ENCODE measurements at regions not wholly inside any gene's neighbourhood (a gene's known extent, or its start where the extent isn't known, plus 50 kb on each side); places are given as distances from the start of the nearest gene placed in this dataset.
"Not testable (repeated sequence)": the region's sequence is repeated elsewhere in the genome, so short reads cannot be mapped to it uniquely, and the experiment has no call there.

DNA sequence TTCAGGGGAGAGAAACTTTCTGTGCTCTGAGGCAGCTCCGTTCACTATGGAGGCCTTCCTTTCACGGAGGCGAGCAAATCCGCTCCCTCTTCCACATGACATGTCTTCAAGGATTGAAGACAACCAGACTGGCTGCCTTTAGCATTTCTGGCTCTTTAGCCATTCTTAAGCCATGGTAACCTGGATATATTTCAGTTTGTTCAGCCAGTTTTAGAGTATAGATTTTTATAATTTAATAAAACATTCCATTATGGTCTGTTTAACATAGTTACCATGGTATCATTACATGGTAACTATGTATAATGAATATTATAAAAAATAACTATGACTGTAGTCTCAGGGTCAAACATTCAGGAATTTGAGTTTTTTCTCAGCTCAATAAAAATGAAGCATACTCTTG, 54.2 kb upstream of the NFIA start:
- no peak for DNase-seq

- not testable (repeated sequence) for DNase-seq
Measured at GRCh38 chr1:61018068-61018467, 64.3 kb upstream of the NFIA start.

DNA sequence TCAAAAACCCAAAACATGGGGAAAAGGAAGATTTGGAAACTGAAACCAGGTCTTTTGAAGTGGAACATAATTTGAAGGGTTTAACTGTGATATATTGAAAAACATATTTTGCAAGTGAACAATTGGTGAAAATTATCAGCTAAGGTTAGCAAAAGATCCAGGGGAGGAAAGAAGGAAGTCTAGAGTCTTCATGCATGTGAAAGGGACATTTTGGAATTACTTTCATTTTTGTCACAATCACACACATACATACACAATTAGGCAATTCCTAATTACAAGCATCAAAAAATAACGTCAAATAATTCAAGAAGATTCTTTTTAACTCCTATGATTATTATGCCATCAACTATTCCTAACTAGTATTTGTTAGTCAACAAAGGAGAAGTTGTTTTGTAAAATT, 64.7 kb upstream of the NFIA start:
- DNase-seq: no peak

DNA sequence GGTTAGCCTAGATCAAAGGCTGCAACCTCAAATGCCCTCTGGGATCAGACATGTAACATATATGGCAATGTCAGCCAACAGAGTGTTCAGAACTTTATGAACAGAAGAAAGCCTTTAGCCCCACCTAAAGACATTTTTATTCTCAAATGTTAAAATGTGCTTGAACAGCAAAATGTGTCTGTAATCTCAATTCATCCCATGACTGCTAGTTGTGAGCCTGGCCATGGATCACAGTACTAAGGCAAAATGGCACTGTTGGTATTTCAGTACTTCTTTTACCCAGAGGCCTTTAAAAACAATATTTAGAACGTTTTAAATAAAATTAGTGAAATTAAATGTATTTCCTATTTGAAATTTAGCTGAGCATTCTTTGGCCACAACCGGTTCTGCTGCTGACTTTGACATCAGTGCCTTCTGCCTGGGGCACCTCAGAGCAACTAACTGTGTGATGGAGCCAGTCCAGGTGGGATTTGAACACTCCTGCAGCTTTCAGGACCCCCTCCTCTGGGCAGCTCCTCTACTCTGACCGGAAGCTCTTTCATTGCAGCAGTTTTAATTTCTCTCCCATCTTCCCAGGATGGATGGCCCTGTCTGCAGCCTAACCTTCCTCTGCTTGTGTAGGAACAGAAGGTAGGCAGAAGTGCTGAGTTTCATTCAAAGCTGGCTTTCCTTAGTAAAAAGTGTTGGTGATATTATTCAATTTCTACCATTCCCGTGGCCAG, 68.3 kb upstream of the NFIA start:
- no peak for DNase-seq

GRCh38 chr1:61013189-61013945, 69.0 kb upstream of the NFIA start:
- no peak for DNase-seq

- DNase-seq: no peak
Measured at GRCh38 chr1:61012341-61012761, 70.0 kb upstream of the NFIA start.

DNA sequence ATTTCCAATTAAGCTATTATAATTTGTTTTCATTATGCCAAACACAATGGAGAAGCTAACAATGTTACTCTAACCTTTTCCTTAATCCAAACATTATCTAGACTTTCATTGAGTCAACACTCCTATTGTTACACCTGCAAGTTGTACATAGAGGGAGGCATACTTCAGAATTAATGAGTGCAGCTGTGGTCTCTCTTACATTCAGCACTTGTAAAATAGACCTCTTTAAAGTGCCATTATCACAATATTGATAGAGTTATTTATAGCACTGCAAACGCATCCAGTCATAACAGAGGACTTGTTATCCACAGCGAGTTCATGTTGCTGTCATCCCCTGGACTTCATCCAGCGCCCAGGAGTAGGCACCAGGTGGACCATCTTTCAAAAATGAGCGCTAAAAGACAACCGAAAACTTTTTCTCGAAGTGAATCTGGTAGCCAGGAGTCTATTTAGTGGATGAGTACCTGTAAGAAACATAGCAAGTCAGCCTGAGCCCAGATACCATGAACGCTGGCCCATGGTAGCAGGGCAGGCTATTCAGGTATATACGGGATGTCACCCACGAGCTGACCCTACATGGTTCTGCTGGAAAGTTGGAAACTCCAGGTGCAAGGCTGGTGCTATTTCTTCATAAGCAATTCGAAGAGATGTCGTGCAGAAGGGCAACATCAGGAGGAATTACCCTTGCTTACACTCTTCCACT, 70.6 kb upstream of the NFIA start:
- no peak for DNase-seq

- no peak for DNase-seq
Measured at GRCh38 chr1:61007534-61008364, 74.6 kb upstream of the NFIA start.

GRCh38 chr1:61005614-61006580, 76.5 kb upstream of the NFIA start:
- no peak for DNase-seq

DNA sequence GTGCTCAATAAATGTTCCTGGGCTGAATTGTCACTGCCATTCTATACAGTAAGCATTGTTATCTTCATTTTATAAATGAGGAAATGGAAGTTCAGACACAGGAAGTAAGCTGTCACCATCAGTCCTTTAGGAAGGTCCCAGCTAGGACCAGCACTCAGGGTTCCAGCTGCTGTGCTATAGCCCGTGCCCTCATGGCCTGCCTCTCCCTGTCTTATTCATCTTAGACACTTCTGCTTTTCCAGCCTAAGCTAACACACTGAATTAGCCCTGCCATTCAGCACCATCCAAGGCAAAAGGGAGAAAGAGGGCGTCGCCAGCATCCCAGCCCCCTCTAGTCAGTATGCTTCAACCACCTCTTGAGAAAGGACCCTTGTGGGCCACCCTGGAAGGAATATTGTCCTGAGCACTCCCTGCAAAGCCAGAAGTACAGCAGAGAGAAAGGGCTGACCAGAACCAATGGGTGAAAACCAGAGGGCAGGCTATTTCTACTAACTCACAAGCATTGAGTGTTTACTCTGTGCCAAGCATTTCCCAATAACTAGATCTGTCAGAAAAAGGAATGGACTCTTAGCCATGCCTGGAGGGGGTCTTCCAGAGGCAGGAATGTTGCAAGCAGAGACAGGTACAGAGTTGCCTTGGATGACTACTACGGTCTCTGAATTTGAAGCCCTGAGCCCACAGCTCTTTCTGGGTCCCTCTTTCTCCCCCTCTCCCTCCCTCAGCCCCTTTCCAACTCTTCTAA, 77.9 kb upstream of the NFIA start:
- no peak for DNase-seq

- no peak for DNase-seq
Measured at GRCh38 chr1:61000327-61000726, 82.0 kb upstream of the NFIA start.

DNA sequence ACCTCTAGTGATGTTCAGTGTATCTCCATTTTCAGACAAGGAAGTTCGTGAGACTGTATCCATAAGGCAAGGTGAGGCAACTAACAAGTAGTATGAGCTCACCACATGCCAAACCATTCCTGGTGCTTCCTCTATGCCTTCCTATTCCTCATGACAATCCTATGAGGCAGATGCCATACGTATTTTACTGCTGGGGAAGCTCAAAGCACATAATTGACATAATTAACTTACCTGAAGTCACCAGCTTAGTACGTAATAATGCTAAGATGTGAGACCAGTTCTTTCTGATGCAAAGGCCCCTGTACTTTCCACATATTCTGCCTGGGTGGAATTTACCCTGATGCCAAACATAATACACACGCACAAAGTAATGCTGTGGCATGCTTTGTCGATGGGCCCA, 83.6 kb upstream of the NFIA start:
- no peak for DNase-seq

DNA sequence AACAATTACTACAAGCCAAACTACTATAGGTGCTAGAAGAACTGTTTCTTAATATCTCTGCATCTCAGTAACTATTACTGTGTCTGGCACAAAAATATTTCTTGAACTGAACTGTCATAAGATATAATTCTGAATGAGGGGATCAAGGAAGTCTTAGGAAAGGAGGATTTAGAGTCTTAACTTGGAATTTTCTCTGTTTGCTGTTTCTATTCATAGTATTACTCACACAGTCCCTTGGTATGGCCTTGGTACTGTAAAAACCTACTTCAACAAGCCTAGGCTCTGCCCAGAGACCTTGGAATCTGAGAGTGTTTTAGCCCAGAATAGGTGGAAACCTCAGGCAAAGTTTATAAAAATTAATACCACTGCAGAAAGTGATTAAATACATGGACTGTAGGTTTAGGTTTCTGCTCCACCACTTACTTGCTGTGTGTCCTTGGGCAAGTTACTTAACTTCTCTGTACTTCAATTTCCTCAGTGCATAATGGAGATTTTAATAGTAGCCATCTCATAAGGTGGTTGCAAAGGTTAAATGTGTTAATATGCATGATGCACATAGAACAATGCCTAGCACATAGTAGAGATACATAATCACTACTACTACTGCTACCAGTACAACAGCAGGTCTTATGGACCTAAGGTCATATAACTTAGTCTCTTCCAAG, 87.4 kb upstream of the NFIA start:
- no peak for DNase-seq

DNA sequence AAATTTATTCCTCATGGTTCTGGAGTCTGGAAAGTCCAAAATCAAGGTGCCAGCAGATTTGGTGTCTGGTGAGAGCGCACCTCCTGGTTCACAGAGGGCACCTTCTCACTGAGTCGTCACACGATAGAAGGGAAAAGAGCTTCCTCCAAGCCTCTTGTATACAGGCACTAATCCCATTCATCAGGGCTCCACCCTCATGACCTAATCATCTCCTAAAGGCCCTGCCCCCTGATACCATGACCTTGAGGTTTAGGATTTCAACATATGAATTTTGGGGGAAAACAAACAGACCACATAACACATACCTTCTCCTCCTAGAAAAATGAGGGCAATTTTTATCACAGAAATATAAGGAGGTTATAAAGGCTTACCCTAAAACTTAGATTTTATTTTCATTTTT, 88.0 kb upstream of the NFIA start:
- no peak for DNase-seq

DNA sequence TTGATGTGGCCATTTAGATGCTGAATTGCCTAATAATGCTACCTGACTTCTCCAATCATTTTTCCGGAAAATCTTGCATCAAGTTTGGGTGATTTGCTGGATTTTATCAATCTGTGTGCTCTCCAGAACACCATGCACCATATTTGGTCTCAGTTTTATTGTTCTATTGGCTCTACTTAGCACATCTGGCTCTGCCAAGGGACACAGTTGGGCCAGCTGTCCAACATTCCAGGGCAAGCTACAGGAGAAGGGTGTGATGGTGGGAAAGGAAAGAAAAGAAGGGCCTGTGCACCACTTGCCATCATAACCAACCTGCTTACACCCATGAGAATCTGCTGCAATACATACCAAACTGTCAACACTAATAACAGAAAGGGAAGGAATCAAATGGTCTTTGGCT, 90.2 kb upstream of the NFIA start:
- DNase-seq: no peak

DNA sequence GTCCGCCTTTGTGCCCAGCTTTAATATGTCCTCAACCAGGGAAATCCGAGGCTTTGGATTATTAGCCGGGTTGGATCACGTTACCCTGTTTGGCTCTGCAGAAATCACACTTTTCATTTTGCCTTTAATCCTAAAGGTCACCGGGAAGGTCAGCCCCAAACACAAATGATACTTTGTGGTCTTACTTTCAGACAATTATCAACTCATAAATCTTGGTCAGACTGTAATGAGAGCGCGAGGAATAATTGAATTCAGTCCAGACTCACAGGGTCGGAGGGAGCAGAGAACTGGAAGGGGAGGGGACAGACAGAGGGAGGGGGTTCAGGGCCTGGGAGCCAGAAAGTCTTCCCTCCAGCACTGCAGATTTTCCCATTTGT, 91.7 kb upstream of the NFIA start:
- no peak for DNase-seq

DNA sequence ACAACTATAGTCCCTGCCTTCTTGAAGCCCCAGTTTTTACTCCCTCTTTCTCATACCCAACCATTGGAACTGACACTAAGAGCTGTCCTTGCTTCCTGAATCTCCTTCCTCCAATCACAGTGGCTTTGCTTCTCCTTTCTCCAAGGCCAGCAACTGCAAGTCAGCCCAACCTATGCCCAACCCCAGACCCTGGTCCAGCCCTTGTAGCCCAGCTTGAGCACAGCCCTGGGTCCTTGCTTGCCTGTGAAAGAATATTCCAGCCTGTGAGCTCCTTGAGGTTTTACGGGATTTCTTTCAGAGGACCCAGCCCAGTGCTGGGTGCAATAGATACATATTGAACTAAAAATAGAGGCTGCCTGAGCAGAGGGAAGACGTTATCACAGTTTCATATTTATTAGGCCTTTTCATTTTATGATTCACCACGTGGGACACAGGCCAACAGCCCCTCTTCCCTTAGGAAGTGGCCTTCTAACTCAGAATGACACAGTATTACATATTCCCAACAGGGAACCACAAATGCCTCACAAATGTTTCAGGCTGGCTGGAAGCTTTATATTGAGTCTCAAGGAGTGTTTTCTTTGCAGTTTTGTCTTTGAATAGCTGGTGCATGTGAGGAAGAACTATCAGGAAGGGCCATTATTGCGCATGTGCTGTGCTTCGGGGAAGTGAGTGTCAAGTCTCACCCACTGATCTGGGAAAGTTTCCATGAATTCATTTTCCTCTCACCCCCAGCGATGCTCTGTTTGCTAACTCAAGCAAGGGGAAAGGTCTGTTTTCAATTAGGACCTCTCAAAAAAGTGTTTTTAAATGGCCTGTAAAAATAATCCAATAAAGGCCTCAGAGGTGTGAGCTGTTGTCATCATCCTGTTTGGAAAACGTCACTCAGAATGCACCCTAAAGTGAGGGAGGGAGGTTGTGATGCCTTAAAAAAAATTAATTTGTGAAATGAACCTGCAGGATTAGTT, 92.3 kb upstream of the NFIA start:
- no peak for DNase-seq

DNA sequence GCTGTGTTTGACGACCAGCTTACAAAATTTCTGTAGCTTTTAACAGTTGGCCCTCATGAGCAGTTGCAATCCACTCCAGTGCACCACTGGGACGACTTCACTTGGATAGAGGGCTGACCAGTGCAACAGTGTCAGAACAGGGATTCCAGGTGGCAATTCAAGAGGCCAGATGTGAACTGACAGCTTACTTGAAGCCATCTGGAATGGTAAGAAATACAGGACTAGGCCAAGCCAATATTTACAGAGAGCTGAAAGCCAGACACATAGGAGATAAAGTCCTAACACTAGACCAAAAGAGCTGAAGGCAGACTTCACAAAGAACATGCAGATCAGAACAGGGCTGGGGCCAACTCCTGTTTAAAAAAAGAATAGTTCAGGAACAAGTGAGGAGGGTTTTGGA, 93.5 kb upstream of the NFIA start:
- DNase-seq: no peak

- no peak for DNase-seq
Measured at GRCh38 chr1:60987904-60988303, 94.5 kb upstream of the NFIA start.
